HCT116 (cell line): ENCODE measurements at regions not wholly inside any gene's neighbourhood (a gene's known extent, or its start where the extent isn't known, plus 50 kb on each side); places are given as distances from the start of the nearest gene placed in this dataset.

Experiments used
- ATAC-seq: fragments of 200-7000 bp; cut with Tn5 transposase; 2 replicates; pipeline ENCODE4 v1.9.1; 2020; ENCODE audit warnings: mild to moderate bottlenecking, moderate library complexity
- BruUV-seq: library from RNA; stranded (reverse); fragments of 400-500 nt; replicated peaks from 2 replicates; lab custom pipeline; 2021; lab: Mats Ljungman, UMichigan
- CTCF ChIA-PET: fragments of 300-600 bp; sonication (Branson Sonifier 250); formaldehyde crosslinking; loops from one replicate; lab custom pipeline; 2021; ENCODE audit warnings: antibody characterized with exemption; lab: Charles Lee
- POLR2A ChIA-PET: fragments of 300-600, 350-600 bp; sonication (Branson Sonifier 250); formaldehyde crosslinking; loops from one replicate; lab custom pipeline; 2021; ENCODE audit warnings: antibody characterized with exemption; lab: Charles Lee
- RAD21 ChIA-PET, 2 experiments: fragments of 300-600 bp; sonication (Branson Sonifier 250); formaldehyde crosslinking; loops; one replicate each; lab custom pipeline; 2023; ENCODE audit warnings: low total read pairs in 2 of 2; ENCODE audit not compliant: uncharacterized antibody in 2 of 2, unreplicated experiment in 2 of 2, low non-redundant PET in 1 of 2; lab: Charles Lee
- DNase-seq: peaks from one replicate; pipeline ENCODE4 v3.0.0-alpha.2; 2010; ENCODE audit warnings: low read depth, low spot score
- H2AFZ ChIP-seq: fragments of 200-600 bp; shearing (Covaris generic), sonication (generic); 2 replicates; pipeline ENCODE4 v1.6.1; 2017; ENCODE audit warnings: low read depth, mixed run types, mixed read lengths, antibody characterized with exemption, low read length; ENCODE audit not compliant: poor library complexity, severe bottlenecking
- H3K27ac ChIP-seq: 2 replicates; pipeline ENCODE4 v1.5.1; 2012; ENCODE audit warnings: low read depth, low read length
- H3K27me3 ChIP-seq: fragments of 200-600 bp; sonication (generic); 2 replicates; pipeline ENCODE4 v1.6.1; 2016; ENCODE audit warnings: mixed run types, low read length, mixed read lengths; ENCODE audit not compliant: insufficient read depth
- H3K36me3 ChIP-seq, 2 experiments: fragments of 200-500 bp in 1 of 2; fragments of 200-600 bp in 1 of 2; sonication (Bioruptor generic) in 1 of 2; sonication (generic) in 1 of 2; 2 replicates each; pipeline versions ENCODE4 v1.5.1 to v1.6.1; 2014 to 2016; ENCODE audit warnings: low read length in 2 of 2, inconsistent platforms in 1 of 2, mixed read lengths in 1 of 2, mixed run types in 1 of 2; ENCODE audit not compliant: insufficient read depth in 2 of 2, control insufficient read depth in 1 of 2
- H3K4me1 ChIP-seq, 2 experiments: fragments of 200-600 bp in 1 of 2; sonication (generic) in 1 of 2; 2 replicates each; pipeline versions ENCODE4 v1.5.1 to v1.6.1; 2012 to 2017; ENCODE audit warnings: low read length in 2 of 2, inconsistent platforms in 1 of 2, mild to moderate bottlenecking in 1 of 2, mixed read lengths in 1 of 2, mixed run types in 1 of 2, moderate library complexity in 1 of 2; ENCODE audit not compliant: insufficient read depth in 2 of 2, control insufficient read depth in 1 of 2
- H3K4me2 ChIP-seq: fragments of 200-600 bp; sonication (generic); 2 replicates; pipeline ENCODE4 v1.6.1; 2017; ENCODE audit warnings: mixed run types, low read length, mixed read lengths
- H3K4me3 ChIP-seq, 2 experiments: fragments of 200-600 bp in 1 of 2; sonication (generic) in 1 of 2; replicated peaks in 1 of 2; 2 replicates each; pipeline ENCODE4 v1.5.1; 2011 to 2016; ENCODE audit warnings: low read length in 2 of 2, control low read depth in 1 of 2, low read depth in 1 of 2, mild to moderate bottlenecking in 1 of 2, mixed read lengths in 1 of 2, mixed run types in 1 of 2
- H3K79me2 ChIP-seq: fragments of 200-600 bp; sonication (generic); 2 replicates; pipeline ENCODE4 v1.6.1; 2017; ENCODE audit warnings: mild to moderate bottlenecking, mixed run types, low read length, moderate library complexity, mixed read lengths; ENCODE audit not compliant: insufficient read depth
- H3K9ac ChIP-seq: fragments of 200-600 bp; sonication (generic); 2 replicates; pipeline ENCODE4 v1.6.1; 2016; ENCODE audit warnings: low read length, mixed read lengths
- H3K9me2 ChIP-seq: fragments of 200-600 bp; sonication (generic), shearing (Covaris generic); 2 replicates; pipeline ENCODE4 v1.6.1; 2017; ENCODE audit warnings: mixed run types, mild to moderate bottlenecking, moderate library complexity; ENCODE audit not compliant: insufficient read depth
- H3K9me3 ChIP-seq, 2 experiments: fragments of 200-500 bp in 1 of 2; fragments of 200-600 bp in 1 of 2; sonication (Bioruptor generic) in 1 of 2; sonication (generic) in 1 of 2; 2 replicates each; pipeline ENCODE4 v1.6.1; 2014 to 2017; ENCODE audit warnings: low read length in 2 of 2, mixed read lengths in 2 of 2, inconsistent platforms in 1 of 2, low read depth in 1 of 2, mild to moderate bottlenecking in 1 of 2, mixed run types in 1 of 2, moderate library complexity in 1 of 2; ENCODE audit not compliant: control insufficient read depth in 1 of 2, insufficient read depth in 1 of 2
- H4K20me1 ChIP-seq: fragments of 200-600 bp; sonication (generic), shearing (Covaris generic); 2 replicates; pipeline ENCODE4 v1.6.1; 2017; ENCODE audit warnings: mixed run types, mild to moderate bottlenecking, moderate library complexity; ENCODE audit not compliant: insufficient read depth
- ATF3 ChIP-seq: IDR thresholded peaks from 2 replicates; pipeline ENCODE4 v1.6.1; 2012
- CEBPB ChIP-seq: IDR thresholded peaks from 2 replicates; pipeline ENCODE4 v1.6.1; 2012; ENCODE audit warnings: low read depth
- CTCF ChIP-seq, 3 experiments: fragments of 200-600 bp in 1 of 3; sonication (generic) in 1 of 3; IDR thresholded peaks in 2 of 3; conservative IDR thresholded peaks in 1 of 3; 2 replicates each; pipeline ENCODE4 v1.5.1; 2012 to 2017; ENCODE audit warnings: low read depth in 2 of 3, low read length in 2 of 3, antibody characterized with exemption in 1 of 3, borderline replicate concordance in 1 of 3, control low read depth in 1 of 3, mild to moderate bottlenecking in 1 of 3, mixed read lengths in 1 of 3, mixed run types in 1 of 3, moderate library complexity in 1 of 3; ENCODE audit not compliant: insufficient read depth in 1 of 3
- EGR1 ChIP-seq: IDR thresholded peaks from 2 replicates; pipeline ENCODE4 v1.6.1; 2012; ENCODE audit warnings: low read depth
- EZH2phosphoT487 ChIP-seq: fragments of 200-600 bp; IDR thresholded peaks from 2 replicates; pipeline ENCODE4 v1.6.1; 2018; ENCODE audit warnings: antibody characterized with exemption, borderline replicate concordance
- POLR2A ChIP-seq: IDR thresholded peaks from 2 replicates; pipeline ENCODE4 v1.7.0; 2011; ENCODE audit warnings: borderline replicate concordance; ENCODE audit not compliant: insufficient read depth, insufficient read length; ENCODE audit errors: extremely low read depth
- POLR2AphosphoS5 ChIP-seq: IDR thresholded peaks from 2 replicates; pipeline ENCODE4 v1.6.1; 2011; ENCODE audit warnings: mild to moderate bottlenecking, low read depth, low read length, moderate library complexity
- ZBTB33 ChIP-seq: IDR thresholded peaks from 2 replicates; pipeline ENCODE4 v1.6.1; 2011; ENCODE audit warnings: mild to moderate bottlenecking, low read length, moderate library complexity; ENCODE audit not compliant: insufficient replicate concordance; ENCODE audit errors: extremely low read depth
- intact Hi-C: fragments of 100-400 bp; cut with micrococcal nuclease; formaldehyde crosslinking; loops from 2 replicates; pipeline ENCODE4 v1.10.0; 2022

GRCh38 chr4:13829457-13829856 is 201.9 kb upstream of the BOD1L1 start:
- Histone ChIP-seq H2AFZ (no peak overlapping the region), H3K4me1 (no peaks in the 10 kb centered on the region), H3K9ac (no peak overlapping the region), H3K4me2 (no peak overlapping the region), H3K79me2 (no peaks in the 10 kb centered on the region), H3K4me3 (no peak overlapping the region), H3K9me2 (no peaks in the 10 kb centered on the region), H3K36me3 (no peaks in the 10 kb centered on the region), H3K27me3 (no peaks in the 10 kb centered on the region), H3K27ac (no peak overlapping the region), H3K9me3 (no peaks in the 10 kb centered on the region), H4K20me1 (no peaks in the 10 kb centered on the region)
- TF ChIP-seq CTCF (IDR thresholded peaks at IDR 0.05 in 2 of 3, conservative IDR thresholded peaks at IDR 0.05 in 1 of 3; ENCODE audit: borderline replicate concordance in 1 of 3, insufficient read depth in 1 of 3, low read depth in 2 of 3, low read length in 2 of 3) (no peak), ATF3 (no peak), POLR2A (no peak), ZBTB33 (no peak), CEBPB (no peak), POLR2AphosphoS5 (no peak), EGR1 (no peak), EZH2phosphoT487 (no peak)
- ChIA-PET POLR2A (no interaction called here), RAD21 (no interaction called here), CTCF (no interaction called here)
- intact Hi-C loops = no loop called here
- ATAC-seq = no peak
- DNase-seq = no peak
- BruUV-seq = no TSS peak
